Progenitor cell of endocrine pancreas (in vitro differentiated cells): ENCODE measurements at regions not wholly inside any gene's neighbourhood (a gene's known extent, or its start where the extent isn't known, plus 50 kb on each side); places are given as distances from the start of the nearest gene placed in this dataset.

Experiments used
- DNase-seq: peaks from one replicate; pipeline ENCODE4 v3.0.0; 2021; ENCODE audit warnings: low spot score; ENCODE audit not compliant: unreplicated experiment
- H3K27ac Mint-ChIP-seq: 2 replicates; pipeline ENCODE4 v1.8.0; 2021; ENCODE audit warnings: mild to moderate bottlenecking, moderate library complexity, mixed read lengths
- H3K27me3 Mint-ChIP-seq: 2 replicates; pipeline ENCODE4 v1.8.0; 2021; ENCODE audit warnings: mixed read lengths
- H3K36me3 Mint-ChIP-seq: 2 replicates; pipeline ENCODE4 v1.8.0; 2022; ENCODE audit warnings: mixed read lengths; ENCODE audit not compliant: insufficient read depth
- H3K4me1 Mint-ChIP-seq: 2 replicates; pipeline ENCODE4 v1.8.0; 2021; ENCODE audit warnings: low read depth, mixed read lengths
- H3K4me3 Mint-ChIP-seq: 2 replicates; pipeline ENCODE4 v1.8.0; 2021; ENCODE audit warnings: low read depth, mild to moderate bottlenecking, moderate library complexity, mixed read lengths
- H3K9me3 Mint-ChIP-seq: 2 replicates; pipeline ENCODE4 v1.8.0; 2021; ENCODE audit warnings: low read depth, mixed read lengths
- TF ChIP-seq, protein P1 (sequence below): fragments of 200-600 bp; sonication (generic); IDR thresholded peaks from one replicate; pipeline ENCODE4 v1.5.0; 2021; ENCODE audit warnings: antibody characterized with exemption, mild to moderate bottlenecking; ENCODE audit not compliant: unreplicated experiment

DNA sequence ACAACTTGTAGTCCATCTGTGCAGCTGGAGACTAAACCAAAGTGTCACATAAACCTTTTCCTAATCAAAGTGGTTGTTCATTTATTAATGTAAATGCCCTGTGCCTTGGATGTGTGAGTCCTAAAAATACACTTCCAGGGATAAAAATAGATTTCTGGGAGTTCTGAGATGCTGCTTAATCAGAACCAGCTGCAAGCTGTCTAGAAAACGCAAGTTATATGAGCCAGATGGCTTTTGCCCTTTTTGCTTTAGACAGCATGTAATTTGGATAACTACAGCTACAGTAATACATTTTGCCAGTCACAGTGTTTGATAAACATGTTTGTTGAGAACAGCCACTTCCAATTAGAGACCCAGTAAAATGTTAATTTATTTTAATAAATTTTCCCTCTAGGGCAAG lies 185.1 kb upstream of the PRPS1L1 start:
- TF ChIP-seq, protein P1, sequence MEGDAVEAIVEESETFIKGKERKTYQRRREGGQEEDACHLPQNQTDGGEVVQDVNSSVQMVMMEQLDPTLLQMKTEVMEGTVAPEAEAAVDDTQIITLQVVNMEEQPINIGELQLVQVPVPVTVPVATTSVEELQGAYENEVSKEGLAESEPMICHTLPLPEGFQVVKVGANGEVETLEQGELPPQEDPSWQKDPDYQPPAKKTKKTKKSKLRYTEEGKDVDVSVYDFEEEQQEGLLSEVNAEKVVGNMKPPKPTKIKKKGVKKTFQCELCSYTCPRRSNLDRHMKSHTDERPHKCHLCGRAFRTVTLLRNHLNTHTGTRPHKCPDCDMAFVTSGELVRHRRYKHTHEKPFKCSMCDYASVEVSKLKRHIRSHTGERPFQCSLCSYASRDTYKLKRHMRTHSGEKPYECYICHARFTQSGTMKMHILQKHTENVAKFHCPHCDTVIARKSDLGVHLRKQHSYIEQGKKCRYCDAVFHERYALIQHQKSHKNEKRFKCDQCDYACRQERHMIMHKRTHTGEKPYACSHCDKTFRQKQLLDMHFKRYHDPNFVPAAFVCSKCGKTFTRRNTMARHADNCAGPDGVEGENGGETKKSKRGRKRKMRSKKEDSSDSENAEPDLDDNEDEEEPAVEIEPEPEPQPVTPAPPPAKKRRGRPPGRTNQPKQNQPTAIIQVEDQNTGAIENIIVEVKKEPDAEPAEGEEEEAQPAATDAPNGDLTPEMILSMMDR: no peak
- H3K27ac Mint-ChIP-seq: no peak overlapping the region
- no peak overlapping the region for H3K4me3 Mint-ChIP-seq
- H3K4me1 Mint-ChIP-seq: no peaks in the 10 kb centered on the region
- no peak for DNase-seq
- H3K36me3 Mint-ChIP-seq: no peaks in the 10 kb centered on the region
- H3K27me3 Mint-ChIP-seq: no peaks in the 10 kb centered on the region
- no peaks in the 10 kb centered on the region for H3K9me3 Mint-ChIP-seq

DNA sequence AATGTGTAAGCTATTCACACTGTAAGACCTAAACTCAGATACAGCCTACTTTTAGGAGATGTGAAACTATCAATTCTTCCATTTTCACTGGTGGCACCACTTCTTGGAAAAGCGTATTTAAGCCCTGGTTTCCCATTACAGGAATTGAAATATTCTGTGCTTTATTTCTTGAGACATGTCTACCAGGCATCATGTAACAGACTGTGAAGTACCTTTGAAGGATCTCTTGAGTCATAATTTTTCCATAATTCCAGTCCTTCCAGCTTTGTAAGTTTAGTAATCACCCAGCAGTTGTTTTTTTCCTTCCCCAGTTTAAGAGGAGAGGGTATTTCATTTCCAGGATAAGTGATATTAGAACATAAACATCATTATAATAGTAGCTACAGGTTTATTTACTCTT lies 186.0 kb upstream of the PRPS1L1 start:
- Mint-ChIP-seq H3K27ac (no peak overlapping the region), H3K4me3 (no peak overlapping the region), H3K36me3 (no peaks in the 10 kb centered on the region), H3K27me3 (no peaks in the 10 kb centered on the region), H3K9me3 (no peaks in the 10 kb centered on the region), H3K4me1 (no peaks in the 10 kb centered on the region)
- TF ChIP-seq, protein P1: no peak
- DNase-seq: no peak

DNA sequence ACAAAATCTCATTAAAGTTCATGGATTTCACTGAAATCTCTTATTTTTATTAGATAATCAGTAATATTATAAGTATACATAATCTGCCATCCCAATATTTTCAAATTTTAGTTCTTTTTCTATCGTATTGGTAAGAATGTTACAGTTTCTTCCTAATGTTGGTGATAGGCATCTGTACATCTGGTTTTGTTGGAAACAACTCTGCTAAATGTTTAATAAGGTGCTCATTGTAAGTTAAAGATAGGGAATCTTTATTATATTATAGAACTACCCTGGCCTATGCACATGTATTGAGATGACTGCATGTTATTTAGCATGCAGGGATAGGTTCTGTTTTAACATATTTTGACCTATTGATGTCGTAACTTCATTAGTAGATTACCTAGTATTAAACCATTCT lies 188.6 kb upstream of the PRPS1L1 start:
- Mint-ChIP-seq H3K27ac (no peak overlapping the region), H3K36me3 (no peaks in the 10 kb centered on the region), H3K4me3 (no peak overlapping the region), H3K9me3 (no peaks in the 10 kb centered on the region), H3K4me1 (no peaks in the 10 kb centered on the region), H3K27me3 (no peaks in the 10 kb centered on the region)
- TF ChIP-seq, protein P1: no peak
- DNase-seq: no peak

DNA sequence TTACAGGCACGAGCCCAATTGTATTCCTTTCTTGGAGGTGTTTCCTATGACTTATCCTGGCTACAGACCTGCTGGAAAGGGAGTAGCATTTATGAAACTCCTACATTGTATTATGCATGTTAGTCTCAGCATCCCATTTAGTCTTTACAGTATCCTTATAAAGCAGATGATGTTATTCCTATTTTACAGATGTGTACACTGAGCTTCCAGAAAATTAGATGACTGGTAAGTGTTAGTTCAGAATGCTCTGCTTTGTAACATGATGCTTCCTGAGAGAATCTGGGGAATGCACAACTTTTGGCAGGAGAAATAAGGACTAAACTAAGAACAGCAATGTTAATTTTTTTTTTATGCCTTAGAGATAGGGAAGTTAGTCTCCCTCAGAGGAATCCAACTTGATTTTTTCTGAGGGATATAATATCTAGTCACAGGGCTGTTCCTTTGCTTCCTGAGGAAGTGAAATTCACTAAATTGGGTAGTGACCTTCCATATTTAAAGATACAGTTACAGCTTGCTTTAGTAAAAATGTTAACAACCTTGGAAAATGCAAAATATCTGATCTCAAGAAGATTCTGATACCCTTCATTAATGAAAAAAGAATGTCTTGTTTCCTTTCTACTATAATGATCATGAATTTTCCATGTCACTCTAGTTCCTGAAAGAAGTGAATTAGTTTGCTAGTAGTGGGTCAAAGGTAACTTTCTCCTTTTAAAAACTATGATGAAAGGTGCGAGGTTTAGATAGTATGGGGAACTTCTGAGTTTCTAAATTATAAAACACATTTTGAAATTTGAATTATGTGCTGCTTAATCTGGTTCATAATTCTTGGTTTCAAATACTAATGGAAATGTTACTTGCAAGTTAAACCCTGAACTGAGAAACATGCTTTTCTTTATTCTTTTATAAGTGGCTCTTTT lies 194.0 kb upstream of the PRPS1L1 start:
- Mint-ChIP-seq H3K27me3 (no peaks in the 10 kb centered on the region), H3K4me1 (no peaks in the 10 kb centered on the region), H3K9me3 (no peaks in the 10 kb centered on the region), H3K4me3 (no peak overlapping the region), H3K36me3 (no peaks in the 10 kb centered on the region), H3K27ac (no peak overlapping the region)
- TF ChIP-seq, protein P1: no peak
- no peak for DNase-seq

DNA sequence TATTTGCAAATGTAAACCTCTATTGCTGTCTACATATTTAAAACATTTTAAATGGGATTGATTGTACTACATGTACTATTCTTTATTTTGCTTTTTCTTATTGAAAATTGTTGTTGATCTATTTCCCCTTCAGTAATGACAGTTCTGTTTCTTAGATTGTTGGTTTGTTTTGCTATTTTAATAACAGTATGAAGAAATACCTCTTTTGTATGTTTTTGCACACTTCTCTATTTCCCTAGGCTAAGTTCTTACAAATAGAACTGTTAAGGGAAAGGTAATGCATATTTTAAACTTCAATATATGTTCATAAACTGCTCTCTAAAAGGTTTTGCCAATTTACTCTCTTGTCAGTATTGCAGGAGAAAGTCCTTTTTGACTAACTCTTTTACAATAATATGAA lies 195.0 kb upstream of the PRPS1L1 start:
- Mint-ChIP-seq H3K4me3 (no peak overlapping the region), H3K36me3 (no peaks in the 10 kb centered on the region)
- TF ChIP-seq, protein P1: no peak

More for the DNA sequence above, 195.0 kb upstream of the PRPS1L1 start:
- DNase-seq: no peak
- Mint-ChIP-seq H3K27me3 (no peaks in the 10 kb centered on the region), H3K9me3 (no peaks in the 10 kb centered on the region), H3K27ac (no peak overlapping the region), H3K4me1 (no peaks in the 10 kb centered on the region)
